Keratinocyte (primary cell): ENCODE measurements at regions not wholly inside any gene's neighbourhood (a gene's known extent, or its start where the extent isn't known, plus 50 kb on each side); places are given as distances from the start of the nearest gene placed in this dataset.

Source experiments
- EZH2 ChIP-seq: IDR thresholded peaks from one replicate; pipeline ENCODE4 v1.6.1; 2012; ENCODE audit warnings: inconsistent platforms, mild to moderate bottlenecking, low read length, moderate library complexity
- TF ChIP-seq, protein P1 (sequence below), 3 experiments: IDR thresholded peaks in 1 of 3; conservative IDR thresholded peaks in 1 of 3; optimal IDR thresholded peaks in 1 of 3; 2 replicates in 2 of 3; 3 replicates in 1 of 3; pipeline versions ENCODE3 to v1.5.1; 2011; ENCODE audit warnings: low read length in 3 of 3, mild to moderate bottlenecking in 3 of 3, moderate library complexity in 2 of 3, control low read depth in 1 of 3, inconsistent platforms in 1 of 3; ENCODE audit not compliant: insufficient read depth in 2 of 3; ENCODE audit errors: extremely low read depth in 1 of 3

DNA sequence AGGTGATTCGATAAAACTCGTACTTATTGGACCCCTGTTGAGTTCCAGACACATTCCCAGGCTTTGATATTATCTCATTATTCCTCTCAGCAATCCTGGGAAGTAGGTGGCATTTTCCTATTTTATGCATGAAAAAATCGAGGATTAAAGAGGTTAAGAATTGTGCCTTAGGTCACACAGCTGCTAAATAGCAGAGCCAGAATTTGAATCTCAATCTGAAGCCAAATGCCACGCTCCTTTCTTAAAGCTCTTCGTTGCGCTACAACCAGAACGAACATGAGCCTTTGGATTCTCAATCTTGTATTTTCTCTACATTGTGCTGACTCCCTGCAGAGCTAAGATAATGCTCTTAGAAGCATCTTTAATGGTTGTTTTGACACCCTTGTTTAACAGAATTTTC, 527.8 kb upstream of the TLE4 start:
- TF ChIP-seq, protein P1, sequence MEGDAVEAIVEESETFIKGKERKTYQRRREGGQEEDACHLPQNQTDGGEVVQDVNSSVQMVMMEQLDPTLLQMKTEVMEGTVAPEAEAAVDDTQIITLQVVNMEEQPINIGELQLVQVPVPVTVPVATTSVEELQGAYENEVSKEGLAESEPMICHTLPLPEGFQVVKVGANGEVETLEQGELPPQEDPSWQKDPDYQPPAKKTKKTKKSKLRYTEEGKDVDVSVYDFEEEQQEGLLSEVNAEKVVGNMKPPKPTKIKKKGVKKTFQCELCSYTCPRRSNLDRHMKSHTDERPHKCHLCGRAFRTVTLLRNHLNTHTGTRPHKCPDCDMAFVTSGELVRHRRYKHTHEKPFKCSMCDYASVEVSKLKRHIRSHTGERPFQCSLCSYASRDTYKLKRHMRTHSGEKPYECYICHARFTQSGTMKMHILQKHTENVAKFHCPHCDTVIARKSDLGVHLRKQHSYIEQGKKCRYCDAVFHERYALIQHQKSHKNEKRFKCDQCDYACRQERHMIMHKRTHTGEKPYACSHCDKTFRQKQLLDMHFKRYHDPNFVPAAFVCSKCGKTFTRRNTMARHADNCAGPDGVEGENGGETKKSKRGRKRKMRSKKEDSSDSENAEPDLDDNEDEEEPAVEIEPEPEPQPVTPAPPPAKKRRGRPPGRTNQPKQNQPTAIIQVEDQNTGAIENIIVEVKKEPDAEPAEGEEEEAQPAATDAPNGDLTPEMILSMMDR (optimal IDR thresholded peaks at IDR 0.05 in 1 of 3, IDR thresholded peaks at IDR 0.05 in 1 of 3, conservative IDR thresholded peaks at IDR 0.05 in 1 of 3; ENCODE audit: extremely low read depth in 1 of 3, insufficient read depth in 2 of 3, low read length in 3 of 3), result no peak
- no peak for TF ChIP-seq EZH2
